HG03378 (cell line): ENCODE measurements at regions not wholly inside any gene's neighbourhood (a gene's known extent, or its start where the extent isn't known, plus 50 kb on each side); places are given as distances from the start of the nearest gene placed in this dataset.

Experiments used
- ATAC-seq: cut with Tn5 transposase; IDR thresholded peaks from one replicate; pipeline ENCODE4 v1.9.1; 2021; ENCODE audit warnings: mild to moderate bottlenecking, moderate library complexity; ENCODE audit not compliant: unreplicated experiment

- ATAC-seq, result no peak
Measured at GRCh38 chr1:209268479-209268878, 315.0 kb upstream of the CAMK1G start.

- no peak for ATAC-seq
Measured at GRCh38 chr1:209276321-209276720, 307.2 kb upstream of the CAMK1G start.

DNA sequence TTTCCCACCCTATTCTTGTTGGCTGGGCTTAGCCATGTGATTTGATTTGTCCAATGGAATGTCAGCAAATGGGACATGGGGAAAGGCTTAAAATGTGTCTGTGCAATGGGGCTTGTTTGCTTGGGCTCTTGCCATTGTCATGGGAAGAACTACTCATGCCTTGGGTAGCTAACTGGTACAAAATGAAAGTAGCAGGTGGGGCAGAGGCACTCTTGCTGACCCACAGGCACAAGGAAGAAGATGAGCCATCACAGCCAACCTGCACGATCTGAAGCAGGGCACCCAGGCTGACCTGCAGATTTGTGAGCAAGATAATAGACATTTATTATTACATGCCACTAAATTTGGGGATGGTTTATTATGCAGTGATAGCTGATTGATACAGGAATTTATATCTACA, 305.9 kb upstream of the CAMK1G start:
- ATAC-seq, result no peak

DNA sequence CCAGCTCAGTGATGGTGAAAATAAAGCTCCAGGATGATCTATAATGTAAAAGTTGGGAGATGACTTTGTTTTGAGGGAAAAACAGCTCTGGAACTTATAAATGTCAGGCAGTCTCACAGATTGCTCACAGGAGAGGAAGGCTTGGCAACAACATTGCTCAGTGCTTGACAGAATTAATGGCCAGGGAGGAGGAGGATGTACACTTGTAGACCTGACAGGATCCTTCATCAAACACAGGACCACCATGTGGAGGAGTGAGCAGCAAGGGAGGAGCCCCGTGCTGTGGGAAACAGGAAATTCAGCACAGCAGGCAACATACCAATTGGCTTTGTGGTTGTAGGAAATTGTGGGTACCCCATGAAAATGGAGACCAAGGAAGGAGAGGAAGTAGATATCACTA, 291.8 kb upstream of the CAMK1G start:
- no peak for ATAC-seq

- no peak for ATAC-seq
Measured at GRCh38 chr1:209302779-209303568, 280.5 kb upstream of the CAMK1G start.

DNA sequence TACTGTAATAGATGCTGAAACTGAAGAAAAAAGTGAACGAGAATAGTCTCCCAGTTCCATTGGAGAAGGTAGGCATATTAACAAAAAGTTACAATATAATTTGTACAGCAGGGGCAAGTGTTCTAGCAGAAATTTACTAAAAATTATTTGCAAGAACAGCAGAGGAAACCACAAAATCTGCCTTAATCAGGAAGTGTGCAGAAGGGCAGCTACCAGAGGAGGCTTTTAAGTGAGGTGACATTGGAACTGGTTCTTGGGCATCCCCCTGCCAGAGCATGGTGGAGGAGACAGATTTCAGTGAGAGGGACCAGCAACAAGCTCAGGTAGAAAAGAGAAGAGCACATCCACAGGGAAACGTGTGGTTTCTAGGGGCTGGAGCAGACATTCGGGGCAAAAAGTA, 279.3 kb upstream of the CAMK1G start:
- ATAC-seq, result no peak

DNA sequence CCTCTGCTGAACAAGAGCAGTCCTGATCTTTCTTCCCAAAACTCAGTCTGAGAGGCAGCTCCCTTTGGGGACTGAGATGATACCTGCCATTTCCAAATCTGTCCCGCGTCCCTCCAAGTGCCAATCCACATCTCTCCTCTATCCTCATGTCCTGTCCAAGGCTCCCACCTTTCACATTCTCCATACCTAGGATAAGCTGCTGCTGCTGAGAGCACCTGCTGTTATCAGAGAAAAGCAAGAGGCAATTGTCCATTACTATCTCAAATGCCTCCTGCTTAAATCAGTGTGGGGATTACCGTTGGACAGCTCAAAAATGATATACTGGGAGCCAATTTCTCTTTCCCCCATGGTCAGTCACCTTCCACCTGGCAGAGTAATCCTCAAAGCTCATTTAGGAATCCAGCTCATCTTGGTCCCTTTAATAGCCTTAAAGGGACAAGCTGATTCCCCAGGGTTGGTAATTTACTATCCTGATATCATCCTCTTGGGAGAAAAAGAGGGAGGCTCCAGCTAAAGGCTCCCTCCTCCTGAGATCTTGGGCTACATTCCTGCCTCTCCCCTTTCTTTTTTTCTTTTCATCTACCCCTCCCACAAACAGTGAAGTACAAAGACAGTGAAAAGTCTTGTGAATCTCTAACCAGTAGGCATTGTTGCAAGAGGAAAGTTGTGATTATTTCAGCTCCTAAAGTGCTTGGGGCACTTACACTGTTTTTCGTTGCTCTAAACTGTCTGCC, 278.1 kb upstream of the CAMK1G start:
- ATAC-seq, result no peak

GRCh38 chr1:209307846-209308245, 275.7 kb upstream of the CAMK1G start:
- ATAC-seq, result no peak

- ATAC-seq, result no peak
Measured at GRCh38 chr1:209309198-209309597, 274.3 kb upstream of the CAMK1G start.

DNA sequence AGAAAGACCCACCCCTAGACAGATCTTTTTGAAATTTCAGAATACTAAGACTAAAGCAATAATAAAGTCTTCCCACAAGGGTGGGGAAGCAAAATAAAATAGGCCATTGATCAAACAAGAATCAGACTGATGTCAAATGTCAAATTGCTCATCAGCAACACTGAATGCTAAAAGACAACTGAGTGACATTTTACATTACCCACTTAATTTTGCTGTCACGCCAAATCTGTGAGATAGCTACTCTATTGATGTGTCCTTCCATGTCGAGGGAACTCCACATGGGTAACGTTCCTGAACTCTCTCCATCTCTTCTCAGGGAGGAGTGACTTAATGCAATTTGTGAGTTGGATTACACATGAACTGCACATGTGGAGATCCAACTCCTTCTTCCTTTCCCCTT, 271.7 kb upstream of the CAMK1G start:
- no peak for ATAC-seq

DNA sequence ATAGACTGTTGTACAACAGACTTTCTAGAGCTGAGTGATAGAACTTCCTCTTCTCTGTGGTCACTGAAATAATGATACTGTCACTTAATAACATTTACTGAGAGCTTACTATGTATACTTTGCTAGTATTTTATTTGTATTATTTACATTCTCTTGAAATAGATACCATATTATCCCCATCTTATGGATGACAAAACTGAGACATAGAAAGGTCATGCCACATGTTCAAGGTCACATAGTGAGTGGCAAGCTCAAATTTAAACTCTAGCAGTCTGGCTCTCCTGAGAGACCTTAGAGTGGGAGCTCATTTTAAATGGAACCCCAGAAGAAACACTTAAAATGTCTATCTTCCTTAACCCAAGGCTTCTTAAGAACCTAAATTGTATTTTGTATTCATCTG, 266.6 kb upstream of the CAMK1G start:
- ATAC-seq, result no peak

DNA sequence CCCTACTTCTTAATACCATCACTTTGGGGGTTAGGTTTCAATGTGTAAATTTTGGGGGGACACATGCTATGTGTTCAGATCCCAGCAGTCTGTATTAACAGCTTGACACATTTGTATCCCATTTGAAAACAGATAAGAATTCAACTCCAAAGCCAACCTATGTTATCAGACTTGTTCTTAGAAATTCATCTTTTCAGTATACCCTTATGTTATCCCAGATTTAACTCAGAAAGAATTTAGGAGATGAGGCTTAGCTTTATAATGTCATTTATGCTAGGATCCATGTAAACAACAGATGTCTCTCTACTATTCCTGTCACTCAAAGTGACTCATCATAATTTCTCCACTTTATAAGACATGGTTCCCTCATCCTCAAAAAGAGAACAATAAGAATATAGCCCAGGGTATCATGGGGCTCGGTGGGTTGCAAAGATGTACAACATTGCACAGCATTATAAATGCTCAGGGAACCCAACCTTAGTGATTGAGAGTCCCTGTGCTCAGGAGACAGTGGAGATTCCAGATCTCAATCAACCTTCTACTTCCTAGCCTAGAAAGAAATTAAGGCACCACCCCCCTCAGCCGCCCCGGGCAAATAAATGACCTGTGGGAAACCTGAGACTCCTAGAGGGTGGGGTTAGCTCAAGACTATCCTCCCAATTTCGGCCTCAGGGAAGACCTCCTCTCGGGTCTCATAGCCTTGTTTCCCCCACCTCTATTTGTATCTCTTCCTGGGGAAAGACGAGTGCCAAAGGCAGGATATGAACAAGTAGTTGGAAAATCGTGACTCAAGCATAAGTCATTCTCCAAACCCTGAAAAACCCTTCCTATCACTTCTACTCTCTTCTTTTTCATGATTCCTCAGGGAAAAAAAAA, 265.1 kb upstream of the CAMK1G start:
- no peak for ATAC-seq

- ATAC-seq, result no peak
Measured at GRCh38 chr1:209319057-209319432, 264.5 kb upstream of the CAMK1G start.

DNA sequence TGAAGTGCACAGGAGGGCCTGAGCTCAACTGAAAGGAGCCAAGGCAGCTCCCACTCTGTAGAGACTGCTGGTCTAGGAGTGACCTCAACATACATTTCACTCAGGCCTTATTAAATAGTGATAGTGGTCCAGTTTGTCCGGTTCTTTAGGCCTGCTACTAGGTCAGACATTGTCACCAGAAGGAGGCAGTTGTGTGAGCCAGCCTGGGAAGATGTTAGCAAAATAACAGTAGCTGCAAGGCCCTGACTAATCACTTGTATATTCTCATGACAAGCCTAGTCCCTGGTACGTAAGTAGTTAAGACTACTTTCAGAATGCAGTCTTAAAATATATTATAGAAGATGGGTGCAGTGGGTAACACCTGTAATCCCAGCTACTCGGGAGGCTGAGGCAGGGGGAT, 264.0 kb upstream of the CAMK1G start:
- ATAC-seq, result no peak

DNA sequence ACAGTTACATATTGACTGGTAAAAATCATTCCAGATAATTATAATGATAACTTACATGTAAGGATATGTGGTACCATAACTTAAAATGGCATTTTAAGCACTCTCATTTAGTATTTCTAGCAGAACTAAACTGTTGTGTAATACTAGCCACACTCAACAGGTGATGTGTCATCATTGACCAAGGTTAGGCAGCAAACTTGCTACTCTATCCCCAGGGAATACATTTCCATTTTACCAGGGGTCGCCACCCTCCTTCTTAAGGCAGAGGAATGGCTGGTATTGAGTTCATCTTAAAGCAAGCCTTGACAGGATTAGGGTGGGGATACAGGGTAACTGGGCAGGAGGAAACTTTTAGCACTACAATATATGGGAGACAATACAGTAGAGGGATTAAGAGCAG, 259.8 kb upstream of the CAMK1G start:
- no peak for ATAC-seq

- ATAC-seq, result no peak
Measured at GRCh38 chr1:209324901-209325871, 258.3 kb upstream of the CAMK1G start.

- ATAC-seq, result no peak
Measured at GRCh38 chr1:209326076-209326475, 257.4 kb upstream of the CAMK1G start.

DNA sequence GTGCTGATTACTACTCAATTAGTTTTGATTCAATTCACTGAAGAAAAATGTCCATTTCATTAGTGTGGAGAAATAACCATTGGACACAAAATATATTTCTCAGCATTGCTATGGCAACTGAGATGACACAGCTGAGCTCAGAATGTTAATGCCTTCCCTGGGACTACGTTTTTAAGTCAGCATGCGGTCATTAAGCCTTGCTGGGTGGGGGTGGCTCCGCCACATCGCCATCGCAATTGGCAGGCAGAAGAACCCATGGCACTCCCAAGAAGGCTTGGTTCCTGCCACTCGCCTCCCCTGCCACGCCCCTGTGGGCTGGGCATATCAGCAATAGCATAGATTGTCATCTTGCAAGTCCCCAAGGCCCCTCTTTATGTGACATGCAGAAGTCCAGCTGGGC, 256.7 kb upstream of the CAMK1G start:
- ATAC-seq, result no peak

DNA sequence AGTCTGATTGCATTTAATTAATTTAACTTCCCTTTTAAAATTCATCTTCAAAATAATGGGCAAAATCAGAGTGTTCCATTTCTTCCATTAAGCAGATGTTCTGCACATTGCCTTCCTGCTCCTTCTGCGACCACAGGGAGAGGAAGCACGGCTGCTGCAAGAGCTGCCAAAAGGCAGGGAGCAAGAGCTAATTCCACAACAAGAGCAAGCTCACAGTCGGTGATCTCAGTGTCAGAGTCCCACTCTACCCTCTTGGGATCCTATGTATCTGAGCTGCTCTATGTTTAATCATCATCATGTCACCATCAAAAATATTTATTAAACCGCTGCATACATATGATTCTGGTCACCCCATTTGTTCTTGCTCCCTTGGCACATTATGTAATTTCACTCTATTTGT, 255.3 kb upstream of the CAMK1G start:
- ATAC-seq, result no peak

DNA sequence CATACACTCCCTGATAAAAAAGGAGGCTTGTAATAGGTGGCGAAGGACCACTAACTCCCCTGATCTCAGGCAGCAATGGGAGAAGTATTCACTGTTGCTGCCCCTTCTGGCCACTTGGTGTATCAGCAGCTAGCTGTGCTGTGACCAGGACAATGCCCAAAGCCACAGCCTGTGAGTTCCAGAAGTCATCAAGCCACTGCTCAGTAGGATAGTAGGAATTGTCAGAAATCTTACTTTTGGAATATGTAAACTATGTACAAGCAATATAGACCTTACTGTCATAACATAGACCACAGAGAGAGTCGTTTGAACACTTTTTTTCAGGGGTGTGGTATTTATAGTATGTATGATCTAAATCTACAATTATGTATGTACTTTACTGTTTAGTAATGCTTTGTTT, 248.3 kb upstream of the CAMK1G start:
- peak; percentile 75 for ATAC-seq
